ENCODE measurements at regions not wholly inside any gene's neighbourhood (a gene's known extent, or its start where the extent isn't known, plus 50 kb on each side); places are given as distances from the start of the nearest gene placed in this dataset.

DNA sequence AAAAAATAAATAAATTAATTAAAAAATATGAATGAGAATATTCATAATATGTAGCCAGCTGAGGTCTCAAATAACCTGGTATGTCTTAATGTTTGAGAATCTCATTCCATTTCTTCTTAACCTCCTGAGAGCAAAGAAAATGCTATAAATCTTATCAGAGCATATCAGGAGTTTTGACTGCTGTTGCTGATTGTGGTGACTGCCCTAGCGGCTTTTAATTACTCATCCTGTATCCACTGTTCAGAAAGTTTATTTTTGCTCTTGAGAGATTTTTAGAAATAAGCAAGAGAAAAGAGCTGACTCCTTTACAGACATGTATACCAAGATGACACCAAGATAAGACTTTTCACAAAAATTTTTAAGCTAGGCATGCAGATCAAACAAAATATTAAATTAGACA is 454.8 kb upstream of the CBLB start:
- TF ChIP-seq, protein P1, sequence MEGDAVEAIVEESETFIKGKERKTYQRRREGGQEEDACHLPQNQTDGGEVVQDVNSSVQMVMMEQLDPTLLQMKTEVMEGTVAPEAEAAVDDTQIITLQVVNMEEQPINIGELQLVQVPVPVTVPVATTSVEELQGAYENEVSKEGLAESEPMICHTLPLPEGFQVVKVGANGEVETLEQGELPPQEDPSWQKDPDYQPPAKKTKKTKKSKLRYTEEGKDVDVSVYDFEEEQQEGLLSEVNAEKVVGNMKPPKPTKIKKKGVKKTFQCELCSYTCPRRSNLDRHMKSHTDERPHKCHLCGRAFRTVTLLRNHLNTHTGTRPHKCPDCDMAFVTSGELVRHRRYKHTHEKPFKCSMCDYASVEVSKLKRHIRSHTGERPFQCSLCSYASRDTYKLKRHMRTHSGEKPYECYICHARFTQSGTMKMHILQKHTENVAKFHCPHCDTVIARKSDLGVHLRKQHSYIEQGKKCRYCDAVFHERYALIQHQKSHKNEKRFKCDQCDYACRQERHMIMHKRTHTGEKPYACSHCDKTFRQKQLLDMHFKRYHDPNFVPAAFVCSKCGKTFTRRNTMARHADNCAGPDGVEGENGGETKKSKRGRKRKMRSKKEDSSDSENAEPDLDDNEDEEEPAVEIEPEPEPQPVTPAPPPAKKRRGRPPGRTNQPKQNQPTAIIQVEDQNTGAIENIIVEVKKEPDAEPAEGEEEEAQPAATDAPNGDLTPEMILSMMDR (conservative IDR thresholded peaks at IDR 0.05): no peak
- peaks cover 7% of the 10 kb centered on the region for H3K4me1 Mint-ChIP-seq
- no peaks in the 10 kb centered on the region for H3K36me3 Mint-ChIP-seq (ENCODE audit: low read depth)
- Histone ChIP-seq H3K4me3 (ENCODE audit: low read length) (peak overlapping the region; percentile 30), H3K36me3 (ENCODE audit: control insufficient read depth, insufficient read depth, low read length) (no peaks in the 10 kb centered on the region), H3K4me1 (ENCODE audit: control insufficient read depth, insufficient read depth, low read length) (no peaks in the 10 kb centered on the region), H3K27ac (ENCODE audit: low read depth, low read length) (no peak overlapping the region), H3K9ac (ENCODE audit: extremely low read depth, low read length, poor library complexity, severe bottlenecking) (no peak overlapping the region), H3K9me3 (ENCODE audit: control insufficient read depth, low read length) (peaks cover 16% of the 10 kb centered on the region), H3K27me3 (ENCODE audit: control insufficient read depth, insufficient read depth, low read length, poor library complexity, severe bottlenecking) (no peaks in the 10 kb centered on the region)
- no peak overlapping the region for H3K27ac Mint-ChIP-seq
- H3K4me3 Mint-ChIP-seq: no peak overlapping the region
- no peaks in the 10 kb centered on the region for H3K27me3 Mint-ChIP-seq (ENCODE audit: insufficient read depth)
- WGBS, 2 experiments (ENCODE audit: insufficient coverage in 1 of 2, insufficient read length in 1 of 2): 100% methylated on average over 1 of the region's 1 CpG; no CpG with 5 or more reads in 1 of the 2 experiments
- peaks cover 23% of the 10 kb centered on the region for H3K9me3 Mint-ChIP-seq
- no peak for DNase-seq

DNA sequence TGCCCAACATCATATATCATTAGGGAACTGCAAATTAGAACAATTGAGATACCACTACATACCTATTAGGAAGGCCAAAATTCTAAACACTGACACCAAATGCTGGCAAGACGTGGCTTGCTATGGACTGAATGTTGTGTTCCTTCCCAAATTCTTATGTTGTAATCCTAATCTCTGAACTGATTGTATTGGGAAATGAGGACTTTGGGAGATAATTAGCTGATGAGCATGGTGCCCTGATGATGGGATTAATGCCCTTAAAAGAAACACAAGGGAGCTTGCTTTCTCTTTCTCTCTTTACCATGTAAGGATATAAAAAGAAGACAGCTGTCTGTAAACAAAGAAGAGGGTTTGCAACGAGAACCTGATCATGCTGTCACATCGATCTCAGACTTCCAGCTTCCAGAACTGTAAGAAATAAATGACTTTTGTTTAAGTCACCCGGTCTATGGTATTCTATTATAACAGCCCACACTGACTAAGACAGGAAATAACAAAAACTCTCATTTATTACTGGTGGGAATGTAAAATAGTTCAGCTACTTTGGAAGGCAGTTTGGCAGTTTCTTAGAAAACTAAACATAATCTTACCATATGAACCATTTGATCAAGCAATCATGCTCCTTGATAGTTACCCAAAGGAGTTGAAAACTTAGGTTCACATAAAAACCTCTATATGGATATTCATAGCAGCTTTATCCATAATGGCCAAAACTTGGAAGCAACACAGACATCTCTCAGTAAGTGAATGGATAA is 458.3 kb upstream of the CBLB start:
- TF ChIP-seq, protein P1 (conservative IDR thresholded peaks at IDR 0.05): no peak
- Histone ChIP-seq H3K4me3 (ENCODE audit: low read length) (no peak overlapping the region), H3K27ac (ENCODE audit: low read depth, low read length) (no peak overlapping the region), H3K36me3 (ENCODE audit: control insufficient read depth, insufficient read depth, low read length) (no peaks in the 10 kb centered on the region), H3K27me3 (ENCODE audit: control insufficient read depth, insufficient read depth, low read length, poor library complexity, severe bottlenecking) (no peaks in the 10 kb centered on the region), H3K9me3 (ENCODE audit: control insufficient read depth, low read length) (peaks cover 16% of the 10 kb centered on the region), H3K9ac (ENCODE audit: extremely low read depth, low read length, poor library complexity, severe bottlenecking) (no peak overlapping the region), H3K4me1 (ENCODE audit: control insufficient read depth, insufficient read depth, low read length) (no peaks in the 10 kb centered on the region)
- peaks cover 23% of the 10 kb centered on the region for H3K9me3 Mint-ChIP-seq
- H3K36me3 Mint-ChIP-seq (ENCODE audit: low read depth): no peaks in the 10 kb centered on the region
- H3K4me3 Mint-ChIP-seq: no peak overlapping the region
- H3K27me3 Mint-ChIP-seq (ENCODE audit: insufficient read depth): no peaks in the 10 kb centered on the region
- no peak for DNase-seq
- peaks cover 11% of the 10 kb centered on the region for H3K4me1 Mint-ChIP-seq
- H3K27ac Mint-ChIP-seq: no peak overlapping the region
- WGBS, 2 experiments (ENCODE audit: insufficient coverage in 1 of 2, insufficient read length in 1 of 2): 74 to 80% methylated on average over 1 to 3 of the region's 4 CpGs

DNA sequence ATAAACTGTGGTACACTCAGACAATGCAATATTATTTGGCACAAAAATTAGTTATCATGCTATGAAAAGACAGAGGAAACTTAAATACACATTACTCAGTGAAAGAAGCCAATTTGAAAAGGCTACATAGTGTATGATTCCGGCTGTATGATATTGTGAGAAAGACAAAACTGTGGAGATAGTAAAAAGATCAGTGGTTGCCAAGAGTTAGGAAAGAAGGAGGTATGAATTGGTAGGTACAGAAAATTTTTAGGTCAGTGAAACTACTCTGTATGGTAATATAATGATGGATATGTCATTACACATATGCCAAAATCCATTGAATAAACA is 458.8 kb upstream of the CBLB start:
- H3K27ac ChIP-seq (ENCODE audit: low read depth, low read length): no peak overlapping the region
- no peaks in the 10 kb centered on the region for H3K36me3 Mint-ChIP-seq (ENCODE audit: low read depth)
- H3K27ac Mint-ChIP-seq: no peak overlapping the region
- WGBS, 2 experiments (ENCODE audit: insufficient coverage in 1 of 2, insufficient read length in 1 of 2): 89 to 100% methylated on average over 1 of the region's 1 CpG
- DNase-seq: no peak
- peaks cover 20% of the 10 kb centered on the region for H3K9me3 Mint-ChIP-seq
- no peaks in the 10 kb centered on the region for H3K4me1 ChIP-seq (ENCODE audit: control insufficient read depth, insufficient read depth, low read length)
- no peaks in the 10 kb centered on the region for H3K36me3 ChIP-seq (ENCODE audit: control insufficient read depth, insufficient read depth, low read length)
- no peak overlapping the region for H3K4me3 Mint-ChIP-seq
- H3K27me3 Mint-ChIP-seq (ENCODE audit: insufficient read depth): no peaks in the 10 kb centered on the region
- peaks cover 16% of the 10 kb centered on the region for H3K9me3 ChIP-seq (ENCODE audit: control insufficient read depth, low read length)
- H3K4me1 Mint-ChIP-seq: peaks cover 11% of the 10 kb centered on the region
- no peaks in the 10 kb centered on the region for H3K27me3 ChIP-seq (ENCODE audit: control insufficient read depth, insufficient read depth, low read length, poor library complexity, severe bottlenecking)
- H3K4me3 ChIP-seq (ENCODE audit: low read length): no peak overlapping the region
- TF ChIP-seq, protein P1 (conservative IDR thresholded peaks at IDR 0.05): no peak
- no peak overlapping the region for H3K9ac ChIP-seq (ENCODE audit: extremely low read depth, low read length, poor library complexity, severe bottlenecking)

Data from endodermal cell (in vitro differentiated cells).